ENCODE measurements at regions not wholly inside any gene's neighbourhood (a gene's known extent, or its start where the extent isn't known, plus 50 kb on each side); places are given as distances from the start of the nearest gene placed in this dataset.

DNA sequence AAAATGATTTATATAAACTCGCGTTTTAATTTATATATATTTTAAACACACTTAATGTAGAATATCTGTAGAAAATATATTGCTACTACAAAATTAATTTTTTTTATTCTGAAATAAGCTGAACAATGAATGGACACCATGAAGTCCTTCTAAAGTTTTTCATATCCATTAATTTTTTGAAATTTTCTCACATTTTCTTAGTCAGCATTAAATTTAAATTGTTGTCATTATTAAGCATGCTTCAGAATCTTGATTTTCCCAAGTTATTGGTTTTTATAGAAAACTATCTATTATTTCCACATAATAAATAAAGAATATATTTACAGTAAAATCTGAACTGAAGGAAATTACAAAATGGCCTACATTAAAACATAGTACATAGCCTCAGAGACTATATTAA is 1314.9 kb upstream of the CDH6 start:
- TF ChIP-seq, protein P1, sequence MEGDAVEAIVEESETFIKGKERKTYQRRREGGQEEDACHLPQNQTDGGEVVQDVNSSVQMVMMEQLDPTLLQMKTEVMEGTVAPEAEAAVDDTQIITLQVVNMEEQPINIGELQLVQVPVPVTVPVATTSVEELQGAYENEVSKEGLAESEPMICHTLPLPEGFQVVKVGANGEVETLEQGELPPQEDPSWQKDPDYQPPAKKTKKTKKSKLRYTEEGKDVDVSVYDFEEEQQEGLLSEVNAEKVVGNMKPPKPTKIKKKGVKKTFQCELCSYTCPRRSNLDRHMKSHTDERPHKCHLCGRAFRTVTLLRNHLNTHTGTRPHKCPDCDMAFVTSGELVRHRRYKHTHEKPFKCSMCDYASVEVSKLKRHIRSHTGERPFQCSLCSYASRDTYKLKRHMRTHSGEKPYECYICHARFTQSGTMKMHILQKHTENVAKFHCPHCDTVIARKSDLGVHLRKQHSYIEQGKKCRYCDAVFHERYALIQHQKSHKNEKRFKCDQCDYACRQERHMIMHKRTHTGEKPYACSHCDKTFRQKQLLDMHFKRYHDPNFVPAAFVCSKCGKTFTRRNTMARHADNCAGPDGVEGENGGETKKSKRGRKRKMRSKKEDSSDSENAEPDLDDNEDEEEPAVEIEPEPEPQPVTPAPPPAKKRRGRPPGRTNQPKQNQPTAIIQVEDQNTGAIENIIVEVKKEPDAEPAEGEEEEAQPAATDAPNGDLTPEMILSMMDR (IDR thresholded peaks at IDR 0.05) = no peak
- no peak for TF ChIP-seq POLR2A (IDR thresholded peaks at IDR 0.05)
